ENCODE measurements at regions not wholly inside any gene's neighbourhood (a gene's known extent, or its start where the extent isn't known, plus 50 kb on each side); places are given as distances from the start of the nearest gene placed in this dataset.

- TF ChIP-seq CTCF (IDR thresholded peaks at IDR 0.05) (no peak), POLR2A (IDR thresholded peaks at IDR 0.05) (no peak)
Measured at GRCh38 chr16:72620348-72620747, 427.6 kb downstream of the ZFHX3 start.
